GM12878 (cell line): ENCODE measurements at regions not wholly inside any gene's neighbourhood (a gene's known extent, or its start where the extent isn't known, plus 50 kb on each side); places are given as distances from the start of the nearest gene placed in this dataset.

Experiments
- ATAC-seq: fragments of 200-7000 bp; cut with Tn5 transposase; 3 replicates; pipeline ENCODE4 v1.9.1; 2020; ENCODE audit warnings: mild to moderate bottlenecking, moderate library complexity
- BruUV-seq: library from RNA; stranded (reverse); fragments of 400-500 nt; replicated peaks from 2 replicates; lab custom pipeline; 2021; lab: Mats Ljungman, UMichigan
- CTCF ChIA-PET: fragments of 300-600 bp; sonication (Branson Sonifier 250); formaldehyde crosslinking; extraction: SDS; loops from one replicate; lab custom pipeline; 2021; ENCODE audit warnings: inconsistent platforms; lab: Yijun Ruan, JAX
- POLR2A ChIA-PET: fragments of 350-600 bp; formaldehyde crosslinking; extraction: SDS; loops from one replicate; lab custom pipeline; 2021; ENCODE audit warnings: inconsistent platforms; lab: Charles Lee
- RAD21 ChIA-PET: fragments of 300-600 bp; sonication (Branson Sonifier 250); formaldehyde crosslinking; loops from one replicate; lab custom pipeline; 2023; ENCODE audit warnings: antibody characterized with exemption; ENCODE audit not compliant: unreplicated experiment; lab: Charles Lee
- SMC1A ChIA-PET: fragments of 300-600 bp; sonication (Branson Sonifier 250); formaldehyde crosslinking; loops from one replicate; lab custom pipeline; 2023; ENCODE audit not compliant: unreplicated experiment, uncharacterized antibody; lab: Charles Lee
- DNase-seq: peaks from one replicate; pipeline ENCODE4 v3.0.0-alpha.2; 2011; ENCODE audit warnings: low read depth, low spot score
- FAIRE-seq: peaks from 3 replicates; lab custom pipeline; 2011; peaks lifted over from hg19 to GRCh38; lab: Jason Lieb, UNC
- H2AFZ ChIP-seq: 2 replicates; pipeline ENCODE4 v1.6.0; 2011; ENCODE audit warnings: low read depth, low read length, control low read depth; ENCODE audit not compliant: control insufficient read depth
- H3K27ac ChIP-seq: 2 replicates; pipeline ENCODE4 v1.5.1; 2011; ENCODE audit warnings: control low read depth; ENCODE audit not compliant: control insufficient read depth, insufficient read depth
- H3K27me3 ChIP-seq, 2 experiments: replicated peaks in 1 of 2; 2 replicates each; pipeline versions ENCODE4 v1.6.0 to v1.6.1; 2011; ENCODE audit warnings: low read length in 1 of 2; ENCODE audit not compliant: control insufficient read depth in 2 of 2, insufficient read depth in 2 of 2
- H3K36me3 ChIP-seq, 2 experiments: 2 replicates each; pipeline ENCODE4 v1.5.1; 2011; ENCODE audit warnings: low read length in 1 of 2; ENCODE audit not compliant: control insufficient read depth in 2 of 2, insufficient read depth in 2 of 2
- H3K4me1 ChIP-seq: 2 replicates; pipeline ENCODE4 v1.6.1; 2011; ENCODE audit warnings: mild to moderate bottlenecking, low read length, moderate library complexity, mixed read lengths; ENCODE audit not compliant: control insufficient read depth, insufficient read depth
- H3K4me2 ChIP-seq: 2 replicates; pipeline ENCODE4 v1.6.0; 2011; ENCODE audit warnings: control low read depth; ENCODE audit not compliant: control insufficient read depth, insufficient read depth
- H3K4me3 ChIP-seq: fragments of 200-600 bp; sonication (generic); 2 replicates; pipeline ENCODE4 v1.5.1; 2016
- H3K79me2 ChIP-seq: 2 replicates; pipeline ENCODE4 v1.6.0; 2011; ENCODE audit warnings: low read length; ENCODE audit not compliant: control insufficient read depth, insufficient read depth
- H3K9ac ChIP-seq: 2 replicates; pipeline ENCODE4 v1.8.0; 2011; ENCODE audit warnings: low read length, control low read depth, mixed read lengths; ENCODE audit not compliant: control insufficient read depth, insufficient read depth
- H3K9me3 ChIP-seq: replicated peaks from 3 replicates; pipeline ENCODE4 v1.5.1; 2011; ENCODE audit warnings: mild to moderate bottlenecking, low read length; ENCODE audit not compliant: control insufficient read depth, insufficient read depth
- H4K20me1 ChIP-seq: 2 replicates; pipeline ENCODE4 v1.6.0; 2011; ENCODE audit not compliant: control insufficient read depth, insufficient read depth
- CBX3 ChIP-seq: fragments of 200-600 bp; sonication (generic); IDR thresholded peaks from 2 replicates; pipeline ENCODE4 v1.6.1; 2016; ENCODE audit warnings: low read depth, borderline replicate concordance
- GATAD2B ChIP-seq: fragments of 450-650 bp; conservative IDR thresholded peaks from 2 replicates; pipeline ENCODE4 v1.6.1; 2017; ENCODE audit warnings: low read depth, mild to moderate bottlenecking, moderate library complexity
- RAD21 ChIP-seq: IDR thresholded peaks from 2 replicates; pipeline ENCODE4 v1.6.1; 2011; ENCODE audit warnings: mild to moderate bottlenecking, low read depth, low read length, moderate library complexity; ENCODE audit not compliant: insufficient read depth
- SMC3 ChIP-seq: IDR thresholded peaks from 2 replicates; pipeline ENCODE4 v1.6.1; 2011; ENCODE audit warnings: low read length, improper control_type of control experiment, borderline replicate concordance
- WGBS: methylation state at CpG from one replicate; pipeline ENCODE4 v1.1.6; 2016; ENCODE audit warnings: low lambda C conversion rate; ENCODE audit not compliant: insufficient replicate concordance, insufficient coverage; ENCODE audit errors: missing lambda C conversion rate; 5-methylcytosine and 5-hydroxymethylcytosine counted together
- in situ Hi-C: fragments of 300-500 bp; cut with MboI; formaldehyde crosslinking; loops from 9 replicates; pipeline ENCODE4 v1.14.3; 2018; ENCODE audit warnings: mixed read lengths
- intact Hi-C: fragments of 100-400 bp; cut with micrococcal nuclease; formaldehyde crosslinking; loops from one replicate; pipeline ENCODE4 v1.14.2; 2022; ENCODE audit not compliant: unreplicated experiment
- TF ChIP-seq, protein P1 (sequence below), 3 experiments: IDR thresholded peaks in 2 of 3; conservative IDR thresholded peaks in 1 of 3; 2 replicates each; pipeline ENCODE4 v1.5.1; 2011; ENCODE audit warnings: low read depth in 3 of 3, low read length in 3 of 3, mild to moderate bottlenecking in 3 of 3, control low read depth in 2 of 3, moderate library complexity in 2 of 3, inconsistent platforms in 1 of 3, mixed read lengths in 1 of 3; ENCODE audit not compliant: control insufficient read depth in 2 of 3, insufficient read depth in 1 of 3; ENCODE audit errors: extremely low read depth in 1 of 3

GRCh38 chr10:61024856-61025201, 80.8 kb upstream of the RHOBTB1 start:
- Histone ChIP-seq H3K27me3 (no peaks in the 10 kb centered on the region), H4K20me1 (no peaks in the 10 kb centered on the region), H3K4me1 (no peaks in the 10 kb centered on the region), H2AFZ (no peak overlapping the region), H3K4me2 (no peak overlapping the region), H3K9me3 (no peaks in the 10 kb centered on the region), H3K9ac (no peak overlapping the region), H3K4me3 (no peak overlapping the region), H3K79me2 (no peaks in the 10 kb centered on the region), H3K27ac (no peak overlapping the region), H3K36me3 (no peaks in the 10 kb centered on the region)
- POLR2A ChIA-PET, result no interaction called here
- CTCF ChIA-PET, result interaction anchor here (0.7 to 1.5 kb wide), 4 partner anchors 11 to 144 kb away, joined by 3 to 5 read pairs (median 3); no protein-coding TSS in a partner anchor
- intact Hi-C loops (no loop called here), in situ Hi-C loops (no loop called here)
- RAD21 ChIA-PET, result interaction anchor here (0.5 to 1.0 kb wide), 2 partner anchors 52 to 191 kb away, joined by 3 read pairs; no protein-coding TSS in a partner anchor
- TF ChIP-seq GATAD2B (no peak), RAD21 (0 out of 2 replicates have a peak, but pooled peaks have one; percentile 20), CBX3 (no peak), SMC3 (0 out of 2 replicates have a peak, but pooled peaks have one; percentile 18)
- TF ChIP-seq, protein P1, sequence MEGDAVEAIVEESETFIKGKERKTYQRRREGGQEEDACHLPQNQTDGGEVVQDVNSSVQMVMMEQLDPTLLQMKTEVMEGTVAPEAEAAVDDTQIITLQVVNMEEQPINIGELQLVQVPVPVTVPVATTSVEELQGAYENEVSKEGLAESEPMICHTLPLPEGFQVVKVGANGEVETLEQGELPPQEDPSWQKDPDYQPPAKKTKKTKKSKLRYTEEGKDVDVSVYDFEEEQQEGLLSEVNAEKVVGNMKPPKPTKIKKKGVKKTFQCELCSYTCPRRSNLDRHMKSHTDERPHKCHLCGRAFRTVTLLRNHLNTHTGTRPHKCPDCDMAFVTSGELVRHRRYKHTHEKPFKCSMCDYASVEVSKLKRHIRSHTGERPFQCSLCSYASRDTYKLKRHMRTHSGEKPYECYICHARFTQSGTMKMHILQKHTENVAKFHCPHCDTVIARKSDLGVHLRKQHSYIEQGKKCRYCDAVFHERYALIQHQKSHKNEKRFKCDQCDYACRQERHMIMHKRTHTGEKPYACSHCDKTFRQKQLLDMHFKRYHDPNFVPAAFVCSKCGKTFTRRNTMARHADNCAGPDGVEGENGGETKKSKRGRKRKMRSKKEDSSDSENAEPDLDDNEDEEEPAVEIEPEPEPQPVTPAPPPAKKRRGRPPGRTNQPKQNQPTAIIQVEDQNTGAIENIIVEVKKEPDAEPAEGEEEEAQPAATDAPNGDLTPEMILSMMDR (IDR thresholded peaks at IDR 0.05 in 2 of 3, conservative IDR thresholded peaks at IDR 0.05 in 1 of 3; ENCODE audit: control insufficient read depth in 2 of 3, extremely low read depth in 1 of 3, insufficient read depth in 1 of 3, low read depth in 3 of 3, low read length in 3 of 3), result peak; percentile 36 to 60 (median 56)
- DNase-seq (no peak), FAIRE-seq (no peak), ATAC-seq (peak; percentile 68)
- 45% methylated on average over 2 of the region's 2 CpGs for WGBS
- BruUV-seq, result no TSS peak
- SMC1A ChIA-PET, result no interaction called here
